K562 (cell line): ENCODE measurements at regions not wholly inside any gene's neighbourhood (a gene's known extent, or its start where the extent isn't known, plus 50 kb on each side); places are given as distances from the start of the nearest gene placed in this dataset.

Source experiments
- ATAC-seq: fragments of 200-7000 bp; cut with Tn5 transposase; 3 replicates; pipeline ENCODE4 v1.9.1; 2020; ENCODE audit warnings: moderate library complexity
- BruUV-seq: library from RNA; stranded (reverse); fragments of 400-500 nt; replicated peaks from 2 replicates; lab custom pipeline; 2021; lab: Mats Ljungman, UMichigan
- CTCF ChIA-PET: fragments of 300-600 bp; formaldehyde crosslinking; extraction: SDS; loops from one replicate; lab custom pipeline; 2021; ENCODE audit warnings: low intra/inter-chr PET ratio; lab: Yijun Ruan, JAX
- POLR2A ChIA-PET: fragments of 300-600, 350-650 bp; sonication (Branson Sonifier 250); formaldehyde crosslinking; extraction: SDS; loops from one replicate; lab custom pipeline; 2021; ENCODE audit warnings: antibody characterized with exemption, inconsistent platforms; lab: Yijun Ruan, JAX
- DNase-seq, 4 experiments: peaks; one replicate each; pipeline versions ENCODE4 v3.0.0 to v3.0.0-alpha.2; 2011 to 2018; ENCODE audit warnings: low spot score in 3 of 4, mixed read lengths in 3 of 4; ENCODE audit errors: extremely low read depth in 1 of 4
- FAIRE-seq: peaks from 2 replicates; lab custom pipeline; 2011; peaks lifted over from hg19 to GRCh38; lab: Jason Lieb, UNC
- H2AFZ ChIP-seq: 2 replicates; pipeline ENCODE4 v1.6.0; 2011; ENCODE audit warnings: low read depth, low read length, control low read depth, inconsistent platforms
- H3K27ac ChIP-seq: fragments of 200-600 bp; 3 replicates; pipeline ENCODE4 v1.8.0; 2011; ENCODE audit warnings: low read depth, mild to moderate bottlenecking, control low read depth, inconsistent platforms, low read length, moderate library complexity, mixed read lengths; ENCODE audit errors: extremely low read depth
- H3K27me3 ChIP-seq, 2 experiments: fragments of 300-600 bp in 1 of 2; 2 replicates in 1 of 2; 3 replicates in 1 of 2; pipeline versions ENCODE4 v1.6.0 to v1.8.0; 2011; ENCODE audit warnings: inconsistent platforms in 2 of 2, low read length in 2 of 2, mild to moderate bottlenecking in 1 of 2, mixed read lengths in 1 of 2, moderate library complexity in 1 of 2; ENCODE audit not compliant: control insufficient read depth in 2 of 2, insufficient read depth in 2 of 2
- H3K36me3 ChIP-seq: fragments of 300-600 bp; 3 replicates; pipeline ENCODE4 v1.8.0; 2011; ENCODE audit warnings: mild to moderate bottlenecking, low read length, inconsistent platforms; ENCODE audit not compliant: control insufficient read depth, insufficient read depth
- H3K4me1 ChIP-seq, 2 experiments: fragments of 200-600 bp in 1 of 2; replicated peaks in 1 of 2; 2 replicates in 1 of 2; 3 replicates in 1 of 2; pipeline versions ENCODE4 v1.5.1 to v1.8.0; 2011; ENCODE audit warnings: inconsistent platforms in 2 of 2, low read length in 2 of 2, mild to moderate bottlenecking in 1 of 2, mixed read lengths in 1 of 2, moderate library complexity in 1 of 2; ENCODE audit not compliant: control insufficient read depth in 2 of 2, insufficient read depth in 2 of 2
- H3K4me2 ChIP-seq: 2 replicates; pipeline ENCODE4 v1.6.1; 2011; ENCODE audit warnings: low read length, control low read depth, inconsistent platforms, mixed read lengths; ENCODE audit not compliant: insufficient read depth
- H3K4me3 ChIP-seq: fragments of 200-600 bp; sonication (generic), shearing (Covaris generic); 2 replicates; pipeline ENCODE4 v1.5.1; 2016; ENCODE audit warnings: control low read depth, inconsistent platforms
- H3K79me2 ChIP-seq: fragments of 200-600 bp; 3 replicates; pipeline ENCODE4 v1.8.0; 2011; ENCODE audit warnings: low read length, inconsistent platforms; ENCODE audit not compliant: control insufficient read depth, insufficient read depth
- H3K9ac ChIP-seq, 2 experiments: 2 replicates each; pipeline versions ENCODE4 v1.6.0 to v1.6.1; 2011; ENCODE audit warnings: low read depth in 2 of 2, low read length in 2 of 2, control low read depth in 1 of 2, inconsistent platforms in 1 of 2, mild to moderate bottlenecking in 1 of 2, mixed read lengths in 1 of 2; ENCODE audit not compliant: insufficient read depth in 1 of 2
- H3K9me1 ChIP-seq: one replicate; pipeline ENCODE4 v1.6.0; 2011; ENCODE audit warnings: inconsistent platforms, mild to moderate bottlenecking, low read length, moderate library complexity; ENCODE audit not compliant: control insufficient read depth, insufficient read depth
- H3K9me3 ChIP-seq: replicated peaks from 2 replicates; pipeline ENCODE4 v1.5.1; 2011; ENCODE audit warnings: low read depth, low read length, inconsistent platforms; ENCODE audit not compliant: control insufficient read depth, insufficient read depth
- H4K20me1 ChIP-seq: replicated peaks from 2 replicates; pipeline ENCODE4 v1.6.1; 2011; ENCODE audit warnings: low read length, inconsistent platforms, mixed read lengths; ENCODE audit not compliant: control insufficient read depth, insufficient read depth
- CTBP1 ChIP-seq: fragments of 450-650 bp; IDR thresholded peaks from 2 replicates; pipeline ENCODE4 v1.6.1; 2016; ENCODE audit warnings: borderline replicate concordance
- E2F3 ChIP-seq: fragments of 250-450 bp; sonication (Bioruptor Pico); IDR thresholded peaks from 2 replicates; pipeline ENCODE4 v1.4.0; 2020; ENCODE audit warnings: mild to moderate bottlenecking
- MYC ChIP-seq, 2 experiments: fragments of 250-450 bp in 1 of 2; sonication (Bioruptor Pico) in 1 of 2; IDR thresholded peaks; 2 replicates each; pipeline versions ENCODE4 v1.5.1 to v1.6.1; 2012 to 2021; ENCODE audit warnings: low read depth in 2 of 2, borderline replicate concordance in 1 of 2, improper control_type of control experiment in 1 of 2, low read length in 1 of 2, mild to moderate bottlenecking in 1 of 2, moderate library complexity in 1 of 2
- MYNN ChIP-seq, 2 experiments: sonication (generic); formaldehyde crosslinking in 1 of 2; IDR thresholded peaks; 2 replicates each; pipeline versions ENCODE4 v1.5.0 to v1.6.1; 2016 to 2020; ENCODE audit warnings: antibody characterized with exemption in 1 of 2, missing genetic modification reagents in 1 of 2
- NFXL1 ChIP-seq: fragments of 450-650 bp; formaldehyde crosslinking; IDR thresholded peaks from 2 replicates; pipeline ENCODE4 v1.4.0; 2021; ENCODE audit warnings: mild to moderate bottlenecking
- SMAD2 ChIP-seq: fragments of 150-350 bp; IDR thresholded peaks from 2 replicates; pipeline ENCODE4 v1.6.1; 2014; ENCODE audit warnings: low read depth, mild to moderate bottlenecking, low read length
- ZFP30 ChIP-seq: fragments of 250-450 bp; sonication (Bioruptor Pico); IDR thresholded peaks from 2 replicates; pipeline ENCODE4 v1.8.0; 2022; ENCODE audit warnings: moderate library complexity, mild to moderate bottlenecking, inconsistent platforms, borderline replicate concordance
- ZKSCAN3 ChIP-seq: fragments of 250-450 bp; sonication (Bioruptor Pico); IDR thresholded peaks from 2 replicates; pipeline ENCODE4 v1.4.0; 2020
- ZNF444 ChIP-seq: fragments of 250-450 bp; sonication (Bioruptor Pico); IDR thresholded peaks from 2 replicates; pipeline ENCODE4 v1.4.0; 2020; ENCODE audit warnings: mild to moderate bottlenecking, moderate library complexity
- ZNF668 ChIP-seq: fragments of 250-450 bp; sonication (Bioruptor Pico); IDR thresholded peaks from 2 replicates; pipeline ENCODE4 v1.8.0; 2022; ENCODE audit warnings: mild to moderate bottlenecking, inconsistent platforms
- ZNF75A ChIP-seq: fragments of 450-650 bp; formaldehyde crosslinking; IDR thresholded peaks from 2 replicates; pipeline ENCODE4 v1.4.0; 2020; ENCODE audit warnings: mild to moderate bottlenecking
- WGBS: fragments of 100-300 bp; shearing (Covaris generic); methylation state at CpG from one replicate; pipeline ENCODE4 v1.1.6; 2016; ENCODE audit warnings: low coverage, mixed read lengths; ENCODE audit not compliant: insufficient coverage; ENCODE audit errors: missing lambda C conversion rate; 5-methylcytosine and 5-hydroxymethylcytosine counted together
- in situ Hi-C: fragments of 300-500 bp; cut with MboI; formaldehyde crosslinking; loops from 4 replicates; pipeline ENCODE4 v1.15.0; 2018; ENCODE audit warnings: inconsistent platforms, mixed read lengths
- intact Hi-C: fragments of 100-400 bp; cut with micrococcal nuclease; formaldehyde crosslinking; loops from 2 replicates; pipeline ENCODE4 v1.14.2; 2022
- TF ChIP-seq, protein P1 (sequence below): sonication (generic); formaldehyde crosslinking; IDR thresholded peaks from 2 replicates; pipeline ENCODE4 v1.8.0; 2023; ENCODE audit warnings: mild to moderate bottlenecking, missing genetic modification reagents
- TF ChIP-seq, protein P2 (sequence below), 2 experiments: fragments of 250-450 bp in 1 of 2; fragments of 450-650 bp in 1 of 2; sonication (Bioruptor Pico) in 1 of 2; IDR thresholded peaks; 2 replicates each; pipeline versions ENCODE4 v1.6.1 to v1.8.0; 2016 to 2021; ENCODE audit warnings: mild to moderate bottlenecking in 2 of 2, moderate library complexity in 2 of 2, missing compliant biosample characterization in 1 of 2, missing genetic modification characterization in 1 of 2
- TF ChIP-seq, protein P3 (sequence below): fragments of 450-650 bp; IDR thresholded peaks from 2 replicates; pipeline ENCODE4 v1.6.1; 2016; ENCODE audit warnings: missing biosample characterization, missing genetic modification characterization
- TF ChIP-seq, protein P4 (sequence below): sonication (generic); formaldehyde crosslinking; IDR thresholded peaks from 2 replicates; pipeline ENCODE4 v1.8.0; 2022; ENCODE audit warnings: missing genetic modification reagents, mild to moderate bottlenecking, borderline replicate concordance
- TF ChIP-seq, protein P5 (sequence below): fragments of 250-450 bp; sonication (Bioruptor Pico); IDR thresholded peaks from 2 replicates; pipeline ENCODE4 v1.8.0; 2021; ENCODE audit warnings: moderate library complexity, mild to moderate bottlenecking, inconsistent platforms

DNA sequence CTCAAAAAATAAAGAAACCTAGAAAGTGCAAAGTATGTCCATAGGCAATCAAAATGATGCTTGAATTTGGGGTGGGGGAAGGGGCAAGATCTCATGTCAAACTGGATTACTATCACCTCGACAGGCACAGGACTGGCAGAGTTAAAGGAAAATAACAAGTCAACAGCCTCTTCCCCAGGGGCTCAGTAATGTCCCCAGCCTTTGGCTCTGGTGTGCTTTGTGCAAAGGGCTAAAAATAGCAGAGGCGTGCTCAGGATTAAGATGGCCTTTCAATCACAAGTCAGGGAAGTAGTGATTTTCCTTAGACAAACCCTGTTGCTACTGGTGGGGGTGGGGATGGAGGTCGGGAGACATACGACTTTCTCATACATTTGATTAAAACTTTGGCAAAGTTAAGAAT lies 63.5 kb upstream of the OLIG2 start (continued):
- TF ChIP-seq ZNF668 (CRISPR knock-in tag): no peak
- TF ChIP-seq MYC (IDR thresholded peaks at IDR 0.05; ENCODE audit: low read depth, low read length): no peak
- no peak for TF ChIP-seq MYC (CRISPR knock-in tag; IDR thresholded peaks at IDR 0.05; ENCODE audit: borderline replicate concordance, low read depth)
- no peak for TF ChIP-seq E2F3 (CRISPR knock-in tag)
- no peak for TF ChIP-seq ZFP30 (CRISPR knock-in tag)
- TF ChIP-seq, protein P1, sequence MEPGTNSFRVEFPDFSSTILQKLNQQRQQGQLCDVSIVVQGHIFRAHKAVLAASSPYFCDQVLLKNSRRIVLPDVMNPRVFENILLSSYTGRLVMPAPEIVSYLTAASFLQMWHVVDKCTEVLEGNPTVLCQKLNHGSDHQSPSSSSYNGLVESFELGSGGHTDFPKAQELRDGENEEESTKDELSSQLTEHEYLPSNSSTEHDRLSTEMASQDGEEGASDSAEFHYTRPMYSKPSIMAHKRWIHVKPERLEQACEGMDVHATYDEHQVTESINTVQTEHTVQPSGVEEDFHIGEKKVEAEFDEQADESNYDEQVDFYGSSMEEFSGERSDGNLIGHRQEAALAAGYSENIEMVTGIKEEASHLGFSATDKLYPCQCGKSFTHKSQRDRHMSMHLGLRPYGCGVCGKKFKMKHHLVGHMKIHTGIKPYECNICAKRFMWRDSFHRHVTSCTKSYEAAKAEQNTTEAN (CRISPR knock-in tag): no peak
- TF ChIP-seq, protein P2, sequence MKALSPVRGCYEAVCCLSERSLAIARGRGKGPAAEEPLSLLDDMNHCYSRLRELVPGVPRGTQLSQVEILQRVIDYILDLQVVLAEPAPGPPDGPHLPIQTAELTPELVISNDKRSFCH (CRISPR knock-in tag; IDR thresholded peaks at IDR 0.05): no peak
- TF ChIP-seq, protein P2 (tag; IDR thresholded peaks at IDR 0.05): no peak
- no peak for TF ChIP-seq ZNF444 (CRISPR knock-in tag)
- TF ChIP-seq NFXL1: no peak

DNA sequence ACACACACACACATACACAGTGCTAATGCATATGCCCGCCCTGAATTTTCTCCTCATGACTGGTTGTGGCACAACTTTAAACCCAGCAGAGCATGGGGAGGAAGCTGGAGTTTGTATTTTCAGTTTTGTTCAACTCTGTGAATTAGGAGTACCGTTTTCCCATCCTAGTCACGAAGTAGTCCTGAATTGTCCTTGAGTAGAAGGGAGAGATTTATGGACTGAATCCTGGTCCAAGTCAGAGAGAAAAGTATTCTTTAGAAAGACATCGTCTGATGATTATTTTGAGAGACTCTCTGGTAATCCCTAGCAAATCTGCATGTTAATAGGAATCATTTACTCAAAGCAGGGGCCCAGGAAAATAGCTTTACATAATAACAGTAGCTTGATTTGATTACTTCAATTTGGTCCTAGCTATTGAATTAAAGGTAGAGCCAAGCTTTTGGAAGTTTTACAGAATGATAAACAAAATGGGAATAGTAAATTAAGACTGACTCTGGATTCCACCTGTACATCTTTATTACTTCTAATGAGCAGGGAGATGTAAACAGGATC lies 60.5 kb upstream of the OLIG2 start:
- POLR2A ChIA-PET: interaction anchor here (1.0 to 1.1 kb wide), 2 partner anchors 25 to 470 kb away, joined by 6 read pairs; no protein-coding TSS in a partner anchor
- in situ Hi-C loops: no loop called here
- no peaks in the 10 kb centered on the region for H3K4me1 ChIP-seq

More for the DNA sequence above, 60.5 kb upstream of the OLIG2 start:
- no peak for FAIRE-seq
- Histone ChIP-seq H3K27me3 (peaks cover 0 to 8% of the 10 kb centered on the region in 2 experiments; a peak in 3 of 5 replicates), H4K20me1 (no peaks in the 10 kb centered on the region), H2AFZ (no peak overlapping the region), H3K9me1 (no peaks in the 10 kb centered on the region), H3K79me2 (no peaks in the 10 kb centered on the region), H3K4me3 (no peak overlapping the region), H3K36me3 (no peaks in the 10 kb centered on the region), H3K27ac (no peak overlapping the region), H3K4me2 (no peak overlapping the region), H3K9me3 (no peaks in the 10 kb centered on the region), H3K9ac (no peak overlapping the region)
- no peak for TF ChIP-seq ZKSCAN3 (CRISPR knock-in tag)
- TF ChIP-seq ZNF75A (CRISPR knock-in tag): no peak
- TF ChIP-seq SMAD2: no peak
- TF ChIP-seq, protein P3, sequence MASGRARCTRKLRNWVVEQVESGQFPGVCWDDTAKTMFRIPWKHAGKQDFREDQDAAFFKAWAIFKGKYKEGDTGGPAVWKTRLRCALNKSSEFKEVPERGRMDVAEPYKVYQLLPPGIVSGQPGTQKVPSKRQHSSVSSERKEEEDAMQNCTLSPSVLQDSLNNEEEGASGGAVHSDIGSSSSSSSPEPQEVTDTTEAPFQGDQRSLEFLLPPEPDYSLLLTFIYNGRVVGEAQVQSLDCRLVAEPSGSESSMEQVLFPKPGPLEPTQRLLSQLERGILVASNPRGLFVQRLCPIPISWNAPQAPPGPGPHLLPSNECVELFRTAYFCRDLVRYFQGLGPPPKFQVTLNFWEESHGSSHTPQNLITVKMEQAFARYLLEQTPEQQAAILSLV (tag): no peak
- no peak for TF ChIP-seq MYNN (IDR thresholded peaks at IDR 0.05)
- no peak for TF ChIP-seq MYNN (CRISPR knock-in tag; IDR thresholded peaks at IDR 0.05)
- TF ChIP-seq CTBP1: no peak
- TF ChIP-seq, protein P4, sequence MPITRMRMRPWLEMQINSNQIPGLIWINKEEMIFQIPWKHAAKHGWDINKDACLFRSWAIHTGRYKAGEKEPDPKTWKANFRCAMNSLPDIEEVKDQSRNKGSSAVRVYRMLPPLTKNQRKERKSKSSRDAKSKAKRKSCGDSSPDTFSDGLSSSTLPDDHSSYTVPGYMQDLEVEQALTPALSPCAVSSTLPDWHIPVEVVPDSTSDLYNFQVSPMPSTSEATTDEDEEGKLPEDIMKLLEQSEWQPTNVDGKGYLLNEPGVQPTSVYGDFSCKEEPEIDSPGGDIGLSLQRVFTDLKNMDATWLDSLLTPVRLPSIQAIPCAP (CRISPR knock-in tag): no peak
- TF ChIP-seq, protein P5, sequence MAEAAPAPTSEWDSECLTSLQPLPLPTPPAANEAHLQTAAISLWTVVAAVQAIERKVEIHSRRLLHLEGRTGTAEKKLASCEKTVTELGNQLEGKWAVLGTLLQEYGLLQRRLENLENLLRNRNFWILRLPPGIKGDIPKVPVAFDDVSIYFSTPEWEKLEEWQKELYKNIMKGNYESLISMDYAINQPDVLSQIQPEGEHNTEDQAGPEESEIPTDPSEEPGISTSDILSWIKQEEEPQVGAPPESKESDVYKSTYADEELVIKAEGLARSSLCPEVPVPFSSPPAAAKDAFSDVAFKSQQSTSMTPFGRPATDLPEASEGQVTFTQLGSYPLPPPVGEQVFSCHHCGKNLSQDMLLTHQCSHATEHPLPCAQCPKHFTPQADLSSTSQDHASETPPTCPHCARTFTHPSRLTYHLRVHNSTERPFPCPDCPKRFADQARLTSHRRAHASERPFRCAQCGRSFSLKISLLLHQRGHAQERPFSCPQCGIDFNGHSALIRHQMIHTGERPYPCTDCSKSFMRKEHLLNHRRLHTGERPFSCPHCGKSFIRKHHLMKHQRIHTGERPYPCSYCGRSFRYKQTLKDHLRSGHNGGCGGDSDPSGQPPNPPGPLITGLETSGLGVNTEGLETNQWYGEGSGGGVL (CRISPR knock-in tag): no peak
- WGBS: 1% methylated on average over 4 of the region's 4 CpGs
- no TSS peak for BruUV-seq
- no peak for ATAC-seq
- intact Hi-C loops: no loop called here
- DNase-seq: no peak
- CTCF ChIA-PET: no interaction called here
